ENCODE measurements at regions not wholly inside any gene's neighbourhood (a gene's known extent, or its start where the extent isn't known, plus 50 kb on each side); places are given as distances from the start of the nearest gene placed in this dataset.

DNA sequence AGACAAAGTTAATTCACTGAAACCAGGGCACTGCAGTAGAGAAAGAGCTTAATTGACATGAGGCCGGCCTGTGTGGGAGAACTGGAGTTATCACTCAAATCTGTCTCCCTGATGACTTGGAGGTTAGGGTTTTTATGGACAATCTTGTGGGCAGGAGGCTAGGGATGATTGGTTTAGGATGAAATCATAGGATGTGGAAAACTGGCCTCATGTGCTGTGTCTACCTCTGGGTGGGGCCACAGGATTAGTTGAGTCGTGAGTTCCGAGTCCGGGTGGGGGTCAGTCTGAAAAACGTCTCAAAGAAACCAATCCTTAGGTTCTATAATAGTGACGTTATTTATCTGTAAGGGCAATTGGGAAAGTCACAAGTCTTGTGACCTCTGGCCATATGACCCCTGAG, 68.1 kb downstream of the UCHL1 start:
- Histone ChIP-seq H3K4me3 (ENCODE audit: low read length) (no peak overlapping the region), H3K9me3 (ENCODE audit: insufficient read depth, low read length) (no peaks in the 10 kb centered on the region), H3K36me3 (replicated peaks; ENCODE audit: low read depth, low read length) (no peaks in the 10 kb centered on the region), H3K4me2 (ENCODE audit: low read length) (no peak overlapping the region), H3K79me2 (ENCODE audit: low read length) (no peaks in the 10 kb centered on the region), H3K27me3 (ENCODE audit: low read depth, low read length) (no peaks in the 10 kb centered on the region), H2AFZ (ENCODE audit: low read depth, low read length) (no peak overlapping the region), H4K20me1 (ENCODE audit: insufficient read depth, low read length) (no peaks in the 10 kb centered on the region), H3K9ac (ENCODE audit: low read length) (no peak overlapping the region), H3K4me1 (ENCODE audit: low read length) (peaks cover 11% of the 10 kb centered on the region; the same call in 1 of the 2 replicates), H3K27ac (ENCODE audit: low read length) (no peak overlapping the region)
- TF ChIP-seq, protein P1, sequence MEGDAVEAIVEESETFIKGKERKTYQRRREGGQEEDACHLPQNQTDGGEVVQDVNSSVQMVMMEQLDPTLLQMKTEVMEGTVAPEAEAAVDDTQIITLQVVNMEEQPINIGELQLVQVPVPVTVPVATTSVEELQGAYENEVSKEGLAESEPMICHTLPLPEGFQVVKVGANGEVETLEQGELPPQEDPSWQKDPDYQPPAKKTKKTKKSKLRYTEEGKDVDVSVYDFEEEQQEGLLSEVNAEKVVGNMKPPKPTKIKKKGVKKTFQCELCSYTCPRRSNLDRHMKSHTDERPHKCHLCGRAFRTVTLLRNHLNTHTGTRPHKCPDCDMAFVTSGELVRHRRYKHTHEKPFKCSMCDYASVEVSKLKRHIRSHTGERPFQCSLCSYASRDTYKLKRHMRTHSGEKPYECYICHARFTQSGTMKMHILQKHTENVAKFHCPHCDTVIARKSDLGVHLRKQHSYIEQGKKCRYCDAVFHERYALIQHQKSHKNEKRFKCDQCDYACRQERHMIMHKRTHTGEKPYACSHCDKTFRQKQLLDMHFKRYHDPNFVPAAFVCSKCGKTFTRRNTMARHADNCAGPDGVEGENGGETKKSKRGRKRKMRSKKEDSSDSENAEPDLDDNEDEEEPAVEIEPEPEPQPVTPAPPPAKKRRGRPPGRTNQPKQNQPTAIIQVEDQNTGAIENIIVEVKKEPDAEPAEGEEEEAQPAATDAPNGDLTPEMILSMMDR (IDR thresholded peaks at IDR 0.05; ENCODE audit: low read depth, low read length) = no peak
- TF ChIP-seq EZH2phosphoT487 (IDR thresholded peaks at IDR 0.05; ENCODE audit: low read depth) = no peak

DNA sequence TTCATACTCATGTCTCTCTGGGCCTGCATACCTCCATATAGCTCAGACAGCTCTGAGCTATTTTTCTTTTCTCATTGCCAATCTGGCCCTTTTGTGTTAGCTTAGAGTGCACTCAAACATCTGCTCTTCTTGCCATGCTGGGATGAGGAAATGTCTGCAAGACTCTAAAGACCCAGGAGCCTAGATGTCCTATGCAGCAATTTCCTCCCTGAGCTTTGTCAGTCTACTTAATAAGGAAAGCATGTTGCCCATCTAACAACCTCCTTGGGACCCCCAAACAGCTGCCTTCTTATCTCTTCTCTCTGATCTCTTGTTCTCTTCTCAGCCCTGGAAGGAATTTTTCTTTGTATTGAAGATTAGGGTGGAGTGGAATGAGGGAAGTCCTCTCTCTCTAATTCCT, 69.2 kb downstream of the UCHL1 start:
- Histone ChIP-seq H2AFZ (ENCODE audit: low read depth, low read length) (no peak overlapping the region), H3K27ac (ENCODE audit: low read length) (no peak overlapping the region), H3K4me2 (ENCODE audit: low read length) (no peak overlapping the region), H3K4me1 (ENCODE audit: low read length) (peaks cover 11% of the 10 kb centered on the region; the same call in 1 of the 2 replicates), H4K20me1 (ENCODE audit: insufficient read depth, low read length) (no peaks in the 10 kb centered on the region), H3K9ac (ENCODE audit: low read length) (no peak overlapping the region), H3K36me3 (replicated peaks; ENCODE audit: low read depth, low read length) (no peaks in the 10 kb centered on the region), H3K4me3 (ENCODE audit: low read length) (no peak overlapping the region), H3K9me3 (ENCODE audit: insufficient read depth, low read length) (no peaks in the 10 kb centered on the region), H3K79me2 (ENCODE audit: low read length) (no peaks in the 10 kb centered on the region), H3K27me3 (ENCODE audit: low read depth, low read length) (no peaks in the 10 kb centered on the region)
- TF ChIP-seq, protein P1 (IDR thresholded peaks at IDR 0.05; ENCODE audit: low read depth, low read length) = no peak
- no peak for TF ChIP-seq EZH2phosphoT487 (IDR thresholded peaks at IDR 0.05; ENCODE audit: low read depth)

DNA sequence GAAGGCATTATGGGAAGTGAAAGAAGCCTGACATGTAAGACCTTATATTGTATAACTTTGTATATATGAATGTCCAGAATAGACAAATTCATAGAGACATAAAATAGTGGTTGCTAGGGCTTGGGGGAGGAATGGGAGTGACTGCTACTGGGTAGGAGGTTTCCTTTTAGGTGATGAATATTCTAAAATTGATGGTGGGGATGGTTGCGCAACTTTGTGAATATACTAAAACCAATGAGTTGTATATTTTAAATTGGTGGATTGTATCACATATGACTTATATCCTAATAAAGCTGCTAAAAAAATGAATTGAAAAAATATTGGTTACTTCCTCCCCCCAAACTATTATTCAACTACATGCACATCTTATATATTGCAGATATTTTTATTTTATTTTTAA, 70.0 kb downstream of the UCHL1 start:
- no peaks in the 10 kb centered on the region for H3K9me3 ChIP-seq (ENCODE audit: insufficient read depth, low read length)
- H3K4me3 ChIP-seq (ENCODE audit: low read length) = no peak overlapping the region
- H3K79me2 ChIP-seq (ENCODE audit: low read length) = no peaks in the 10 kb centered on the region
- peaks cover 9% of the 10 kb centered on the region; the same call in 1 of the 2 replicates for H3K4me1 ChIP-seq (ENCODE audit: low read length)
- H3K36me3 ChIP-seq (replicated peaks; ENCODE audit: low read depth, low read length) = no peaks in the 10 kb centered on the region
- H4K20me1 ChIP-seq (ENCODE audit: insufficient read depth, low read length) = no peaks in the 10 kb centered on the region
- no peak overlapping the region for H3K9ac ChIP-seq (ENCODE audit: low read length)
- H2AFZ ChIP-seq (ENCODE audit: low read depth, low read length) = no peak overlapping the region
- TF ChIP-seq, protein P1 (IDR thresholded peaks at IDR 0.05; ENCODE audit: low read depth, low read length) = no peak
- TF ChIP-seq EZH2phosphoT487 (IDR thresholded peaks at IDR 0.05; ENCODE audit: low read depth) = no peak
- no peak overlapping the region for H3K27ac ChIP-seq (ENCODE audit: low read length)
- no peaks in the 10 kb centered on the region for H3K27me3 ChIP-seq (ENCODE audit: low read depth, low read length)
- no peak overlapping the region for H3K4me2 ChIP-seq (ENCODE audit: low read length)

DNA sequence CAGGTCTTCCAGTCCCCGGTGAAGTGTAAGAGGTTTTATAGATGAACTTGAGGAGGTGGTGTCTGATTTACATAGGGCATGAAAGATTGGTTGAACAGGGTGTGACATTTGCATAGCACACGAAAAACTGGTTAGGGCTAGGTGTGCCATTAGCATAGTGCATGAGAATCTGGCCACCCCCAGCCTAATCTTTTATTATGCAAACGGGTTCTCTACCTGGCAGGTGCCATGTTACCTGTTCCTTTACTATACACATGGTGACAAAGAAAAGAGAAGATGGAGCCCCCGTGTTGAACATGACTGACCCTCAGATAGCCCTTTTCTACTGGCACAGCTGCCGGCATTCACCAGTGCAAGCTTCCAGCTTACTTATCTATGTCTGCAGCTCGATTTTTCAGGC, 71.0 kb downstream of the UCHL1 start:
- Histone ChIP-seq H3K9me3 (ENCODE audit: insufficient read depth, low read length) (no peaks in the 10 kb centered on the region), H3K4me1 (ENCODE audit: low read length) (peaks cover 2% of the 10 kb centered on the region; the same call in 1 of the 2 replicates), H3K27ac (ENCODE audit: low read length) (no peak overlapping the region), H3K9ac (ENCODE audit: low read length) (no peak overlapping the region), H2AFZ (ENCODE audit: low read depth, low read length) (no peak overlapping the region), H3K4me3 (ENCODE audit: low read length) (no peak overlapping the region), H4K20me1 (ENCODE audit: insufficient read depth, low read length) (no peaks in the 10 kb centered on the region), H3K79me2 (ENCODE audit: low read length) (no peaks in the 10 kb centered on the region), H3K27me3 (ENCODE audit: low read depth, low read length) (no peaks in the 10 kb centered on the region), H3K4me2 (ENCODE audit: low read length) (no peak overlapping the region), H3K36me3 (replicated peaks; ENCODE audit: low read depth, low read length) (no peaks in the 10 kb centered on the region)
- TF ChIP-seq, protein P1 (IDR thresholded peaks at IDR 0.05; ENCODE audit: low read depth, low read length) = no peak
- TF ChIP-seq EZH2phosphoT487 (IDR thresholded peaks at IDR 0.05; ENCODE audit: low read depth) = no peak

Data from OCI-LY3 (cell line).